Stimulated activated CD4-positive, alpha-beta T cell treated with anti-CD3 and anti-CD28 coated beads, Interleukin-12 subunit alpha, Interleukin-12 subunit beta, amount 100 ng/mL, for 4 hours (primary cell): ENCODE measurements at regions not wholly inside any gene's neighbourhood (a gene's known extent, or its start where the extent isn't known, plus 50 kb on each side); places are given as distances from the start of the nearest gene placed in this dataset.

Experiments used
- DNase-seq: peaks from one replicate; pipeline ENCODE4 v3.0.0-alpha.2; 2020

GRCh38 chr20:40738976-40739375 is 49.9 kb upstream of the MAFB start:
- DNase-seq: no peak

- no peak for DNase-seq
Measured at GRCh38 chr20:40739841-40740240, 50.8 kb upstream of the MAFB start.

- peak; percentile 7 for DNase-seq
Measured at GRCh38 chr20:40741507-40742106, 52.6 kb upstream of the MAFB start.

- no peak for DNase-seq
Measured at GRCh38 chr20:40743141-40743775, 54.2 kb upstream of the MAFB start.

- no peak for DNase-seq
Measured at GRCh38 chr20:40744072-40744817, 55.2 kb upstream of the MAFB start.

GRCh38 chr20:40744818-40745175 is 55.8 kb upstream of the MAFB start:
- no peak for DNase-seq

- DNase-seq: no peak
Measured at GRCh38 chr20:40746251-40746650, 57.2 kb upstream of the MAFB start.

DNA sequence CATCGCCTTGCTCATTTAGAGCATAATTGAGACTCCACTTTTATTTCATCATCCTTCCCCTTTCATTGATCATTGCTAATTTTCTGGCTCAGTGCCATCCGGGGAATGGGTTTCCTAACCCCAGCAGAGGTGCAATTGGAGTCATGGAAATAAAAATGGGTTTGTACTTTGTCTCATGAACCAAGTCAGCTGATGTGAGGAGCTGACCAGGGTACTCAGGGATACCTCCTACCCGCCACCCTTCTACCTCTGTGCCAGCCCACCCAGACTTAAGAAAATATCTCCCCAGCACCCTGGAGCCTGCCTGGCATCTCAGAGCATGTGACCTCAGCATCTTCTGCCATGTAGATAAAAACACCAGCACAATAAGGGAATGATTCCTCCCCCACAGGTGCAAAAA is 59.1 kb upstream of the MAFB start:
- no peak for DNase-seq

DNA sequence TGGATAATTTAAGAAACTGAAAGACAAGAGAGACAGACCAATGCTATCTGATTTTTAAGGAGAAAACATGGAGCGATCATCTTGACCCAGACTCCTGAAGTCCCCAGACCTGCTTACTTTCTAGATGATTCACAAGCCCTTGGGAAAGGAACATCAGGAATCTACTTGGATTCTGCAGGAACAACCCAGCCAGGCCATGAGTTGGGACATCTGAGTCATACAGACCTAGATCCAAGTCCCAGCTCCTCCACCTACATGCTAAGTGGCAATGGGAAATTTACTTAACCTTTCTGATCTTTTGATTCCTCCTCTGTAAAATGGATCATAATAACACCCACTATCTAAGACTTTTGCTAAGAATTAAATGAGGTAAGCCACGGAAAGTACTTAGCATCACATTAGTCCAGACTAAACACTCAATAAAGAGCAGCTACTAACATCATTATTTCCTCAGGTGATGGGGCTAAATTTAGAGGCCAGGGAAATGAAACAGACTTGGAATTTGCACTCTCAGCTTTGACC is 61.0 kb upstream of the MAFB start:
- DNase-seq: no peak

- no peak for DNase-seq
Measured at GRCh38 chr20:40750541-40751035, 61.6 kb upstream of the MAFB start.

- no peak for DNase-seq
Measured at GRCh38 chr20:40753472-40753871, 64.4 kb upstream of the MAFB start.

GRCh38 chr20:40754339-40754943 is 65.4 kb upstream of the MAFB start:
- no peak for DNase-seq

DNA sequence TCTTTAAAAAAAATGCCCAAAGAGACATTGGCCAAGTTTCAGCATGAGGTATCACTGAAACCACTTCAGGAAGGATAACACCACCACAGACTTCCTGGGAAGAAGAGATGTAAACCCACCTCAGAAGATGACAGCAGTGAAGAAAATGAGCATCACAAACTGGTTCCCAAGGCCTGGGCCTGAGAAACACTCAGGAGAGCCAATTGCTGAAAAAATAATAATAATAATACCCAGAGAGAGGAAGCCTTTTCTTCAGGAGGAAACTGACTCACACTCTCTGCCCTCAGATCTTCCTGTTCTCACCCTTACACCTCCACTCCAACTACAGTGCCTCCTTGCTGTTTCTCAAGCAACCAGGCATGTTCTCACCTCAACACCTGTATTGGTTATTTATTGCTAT is 68.1 kb upstream of the MAFB start:
- no peak for DNase-seq

- no peak for DNase-seq
Measured at GRCh38 chr20:40758790-40759189, 69.8 kb upstream of the MAFB start.

GRCh38 chr20:40760399-40760798 is 71.4 kb upstream of the MAFB start:
- DNase-seq: no peak

GRCh38 chr20:40763646-40764295 is 74.7 kb upstream of the MAFB start:
- no peak for DNase-seq

GRCh38 chr20:40765814-40766480 is 76.9 kb upstream of the MAFB start:
- DNase-seq: no peak

- no peak for DNase-seq
Measured at GRCh38 chr20:40766790-40767614, 78.0 kb upstream of the MAFB start.

DNA sequence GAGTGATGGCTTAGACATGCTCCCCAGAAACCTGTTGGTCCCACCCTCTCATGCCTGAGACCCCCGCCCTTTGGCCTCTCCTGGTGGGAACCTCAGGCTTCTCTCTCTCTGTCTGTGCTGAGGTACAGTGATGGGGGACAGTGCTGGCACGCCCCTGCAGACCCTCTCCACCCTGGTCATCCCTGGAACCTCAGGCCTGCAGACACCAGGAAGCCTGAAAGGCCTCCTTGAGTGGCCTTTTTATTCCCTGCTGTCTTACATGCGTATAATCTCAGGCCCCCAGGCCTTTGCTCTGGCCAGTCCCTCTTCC is 78.5 kb upstream of the MAFB start:
- DNase-seq: no peak

DNA sequence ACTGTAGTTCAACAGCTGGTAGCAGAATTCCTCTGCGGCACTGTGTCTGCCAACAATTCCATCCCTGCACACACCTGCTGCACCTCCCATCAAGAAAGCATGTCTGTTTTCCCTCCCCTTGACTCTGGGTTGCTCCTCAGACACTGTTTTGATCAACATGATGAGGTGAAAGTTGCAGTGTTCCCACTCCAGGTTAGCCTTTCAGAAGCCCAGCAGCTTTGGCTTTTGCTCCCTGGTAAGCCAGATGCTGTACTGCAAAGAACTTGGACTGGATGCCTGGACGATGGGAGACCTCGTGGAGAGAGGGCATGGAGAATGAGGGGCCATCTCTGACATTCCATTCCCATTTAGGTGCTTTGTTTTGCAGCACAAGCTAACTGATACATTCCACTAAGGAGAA is 79.1 kb upstream of the MAFB start:
- no peak for DNase-seq

DNA sequence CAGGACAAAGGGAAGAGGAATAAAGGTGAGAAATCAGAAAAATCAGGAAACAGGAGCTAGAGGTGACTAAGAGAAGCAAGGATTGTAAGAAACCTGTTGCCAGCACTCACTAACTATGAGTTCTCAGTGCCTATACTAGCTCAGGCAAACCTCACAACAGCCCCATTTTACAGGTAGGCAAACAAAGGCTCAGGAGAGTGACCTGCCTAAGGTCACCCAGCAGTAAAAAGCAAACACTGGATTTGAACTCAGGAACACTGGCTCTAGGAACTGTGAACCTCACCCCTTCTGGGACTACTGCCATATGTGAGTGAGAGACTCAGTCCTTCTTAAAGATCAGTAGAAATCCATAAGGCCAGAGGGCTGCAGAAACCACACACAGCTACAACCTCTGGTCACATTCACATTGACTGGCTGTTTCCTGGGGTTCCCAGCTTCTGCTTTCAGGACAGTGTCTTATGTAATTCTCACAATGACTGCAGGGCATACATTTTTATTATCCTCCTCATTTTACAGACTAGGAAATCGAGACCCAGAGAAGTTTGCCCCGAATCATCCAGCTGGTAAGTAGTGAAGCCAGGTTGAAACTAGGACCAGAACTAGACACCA is 80.7 kb upstream of the MAFB start:
- no peak for DNase-seq
